HCT116 (cell line): ENCODE measurements at regions not wholly inside any gene's neighbourhood (a gene's known extent, or its start where the extent isn't known, plus 50 kb on each side); places are given as distances from the start of the nearest gene placed in this dataset.

Experiments used
- ATAC-seq: fragments of 200-7000 bp; cut with Tn5 transposase; 2 replicates; pipeline ENCODE4 v1.9.1; 2020; ENCODE audit warnings: mild to moderate bottlenecking, moderate library complexity
- BruUV-seq: library from RNA; stranded (reverse); fragments of 400-500 nt; replicated peaks from 2 replicates; lab custom pipeline; 2021; lab: Mats Ljungman, UMichigan
- CTCF ChIA-PET: fragments of 300-600 bp; sonication (Branson Sonifier 250); formaldehyde crosslinking; loops from one replicate; lab custom pipeline; 2021; ENCODE audit warnings: antibody characterized with exemption; lab: Charles Lee
- POLR2A ChIA-PET: fragments of 300-600, 350-600 bp; sonication (Branson Sonifier 250); formaldehyde crosslinking; loops from one replicate; lab custom pipeline; 2021; ENCODE audit warnings: antibody characterized with exemption; lab: Charles Lee
- RAD21 ChIA-PET, 2 experiments: fragments of 300-600 bp; sonication (Branson Sonifier 250); formaldehyde crosslinking; loops; one replicate each; lab custom pipeline; 2023; ENCODE audit warnings: low total read pairs in 2 of 2; ENCODE audit not compliant: uncharacterized antibody in 2 of 2, unreplicated experiment in 2 of 2, low non-redundant PET in 1 of 2; lab: Charles Lee
- DNase-seq: peaks from one replicate; pipeline ENCODE4 v3.0.0-alpha.2; 2010; ENCODE audit warnings: low read depth, low spot score
- H2AFZ ChIP-seq: fragments of 200-600 bp; shearing (Covaris generic), sonication (generic); 2 replicates; pipeline ENCODE4 v1.6.1; 2017; ENCODE audit warnings: low read depth, mixed run types, mixed read lengths, antibody characterized with exemption, low read length; ENCODE audit not compliant: poor library complexity, severe bottlenecking
- H3K27ac ChIP-seq: 2 replicates; pipeline ENCODE4 v1.5.1; 2012; ENCODE audit warnings: low read depth, low read length
- H3K27me3 ChIP-seq: fragments of 200-600 bp; sonication (generic); 2 replicates; pipeline ENCODE4 v1.6.1; 2016; ENCODE audit warnings: mixed run types, low read length, mixed read lengths; ENCODE audit not compliant: insufficient read depth
- H3K36me3 ChIP-seq, 2 experiments: fragments of 200-500 bp in 1 of 2; fragments of 200-600 bp in 1 of 2; sonication (Bioruptor generic) in 1 of 2; sonication (generic) in 1 of 2; 2 replicates each; pipeline versions ENCODE4 v1.5.1 to v1.6.1; 2014 to 2016; ENCODE audit warnings: low read length in 2 of 2, inconsistent platforms in 1 of 2, mixed read lengths in 1 of 2, mixed run types in 1 of 2; ENCODE audit not compliant: insufficient read depth in 2 of 2, control insufficient read depth in 1 of 2
- H3K4me1 ChIP-seq, 2 experiments: fragments of 200-600 bp in 1 of 2; sonication (generic) in 1 of 2; 2 replicates each; pipeline versions ENCODE4 v1.5.1 to v1.6.1; 2012 to 2017; ENCODE audit warnings: low read length in 2 of 2, inconsistent platforms in 1 of 2, mild to moderate bottlenecking in 1 of 2, mixed read lengths in 1 of 2, mixed run types in 1 of 2, moderate library complexity in 1 of 2; ENCODE audit not compliant: insufficient read depth in 2 of 2, control insufficient read depth in 1 of 2
- H3K4me2 ChIP-seq: fragments of 200-600 bp; sonication (generic); 2 replicates; pipeline ENCODE4 v1.6.1; 2017; ENCODE audit warnings: mixed run types, low read length, mixed read lengths
- H3K4me3 ChIP-seq, 2 experiments: fragments of 200-600 bp in 1 of 2; sonication (generic) in 1 of 2; replicated peaks in 1 of 2; 2 replicates each; pipeline ENCODE4 v1.5.1; 2011 to 2016; ENCODE audit warnings: low read length in 2 of 2, control low read depth in 1 of 2, low read depth in 1 of 2, mild to moderate bottlenecking in 1 of 2, mixed read lengths in 1 of 2, mixed run types in 1 of 2
- H3K79me2 ChIP-seq: fragments of 200-600 bp; sonication (generic); 2 replicates; pipeline ENCODE4 v1.6.1; 2017; ENCODE audit warnings: mild to moderate bottlenecking, mixed run types, low read length, moderate library complexity, mixed read lengths; ENCODE audit not compliant: insufficient read depth
- H3K9ac ChIP-seq: fragments of 200-600 bp; sonication (generic); 2 replicates; pipeline ENCODE4 v1.6.1; 2016; ENCODE audit warnings: low read length, mixed read lengths
- H3K9me2 ChIP-seq: fragments of 200-600 bp; sonication (generic), shearing (Covaris generic); 2 replicates; pipeline ENCODE4 v1.6.1; 2017; ENCODE audit warnings: mixed run types, mild to moderate bottlenecking, moderate library complexity; ENCODE audit not compliant: insufficient read depth
- H3K9me3 ChIP-seq, 2 experiments: fragments of 200-500 bp in 1 of 2; fragments of 200-600 bp in 1 of 2; sonication (Bioruptor generic) in 1 of 2; sonication (generic) in 1 of 2; 2 replicates each; pipeline ENCODE4 v1.6.1; 2014 to 2017; ENCODE audit warnings: low read length in 2 of 2, mixed read lengths in 2 of 2, inconsistent platforms in 1 of 2, low read depth in 1 of 2, mild to moderate bottlenecking in 1 of 2, mixed run types in 1 of 2, moderate library complexity in 1 of 2; ENCODE audit not compliant: control insufficient read depth in 1 of 2, insufficient read depth in 1 of 2
- H4K20me1 ChIP-seq: fragments of 200-600 bp; sonication (generic), shearing (Covaris generic); 2 replicates; pipeline ENCODE4 v1.6.1; 2017; ENCODE audit warnings: mixed run types, mild to moderate bottlenecking, moderate library complexity; ENCODE audit not compliant: insufficient read depth
- ATF3 ChIP-seq: IDR thresholded peaks from 2 replicates; pipeline ENCODE4 v1.6.1; 2012
- CBX3 ChIP-seq: IDR thresholded peaks from 2 replicates; pipeline ENCODE4 v1.6.1; 2012; ENCODE audit warnings: low read depth
- CTCF ChIP-seq, 3 experiments: fragments of 200-600 bp in 1 of 3; sonication (generic) in 1 of 3; IDR thresholded peaks in 2 of 3; conservative IDR thresholded peaks in 1 of 3; 2 replicates each; pipeline ENCODE4 v1.5.1; 2012 to 2017; ENCODE audit warnings: low read depth in 2 of 3, low read length in 2 of 3, antibody characterized with exemption in 1 of 3, borderline replicate concordance in 1 of 3, control low read depth in 1 of 3, mild to moderate bottlenecking in 1 of 3, mixed read lengths in 1 of 3, mixed run types in 1 of 3, moderate library complexity in 1 of 3; ENCODE audit not compliant: insufficient read depth in 1 of 3
- ELF1 ChIP-seq: IDR thresholded peaks from 2 replicates; pipeline ENCODE4 v1.6.1; 2012; ENCODE audit warnings: low read depth, borderline replicate concordance
- EZH2 ChIP-seq: fragments of 200-600 bp; sonication (generic); IDR thresholded peaks from 2 replicates; pipeline ENCODE4 v1.6.1; 2017; ENCODE audit warnings: antibody characterized with exemption, mixed run types
- FOSL1 ChIP-seq: IDR thresholded peaks from 2 replicates; pipeline ENCODE4 v1.6.1; 2012; ENCODE audit warnings: low read depth
- POLR2AphosphoS5 ChIP-seq: IDR thresholded peaks from 2 replicates; pipeline ENCODE4 v1.6.1; 2011; ENCODE audit warnings: mild to moderate bottlenecking, low read depth, low read length, moderate library complexity
- SRF ChIP-seq: IDR thresholded peaks from 2 replicates; pipeline ENCODE4 v1.6.1; 2012; ENCODE audit warnings: low read depth
- YY1 ChIP-seq: IDR thresholded peaks from 2 replicates; pipeline ENCODE4 v1.6.1; 2011; ENCODE audit warnings: low read length, low read depth, moderate library complexity, mild to moderate bottlenecking; ENCODE audit not compliant: insufficient replicate concordance; ENCODE audit errors: extremely low read depth
- ZBTB33 ChIP-seq: IDR thresholded peaks from 2 replicates; pipeline ENCODE4 v1.6.1; 2011; ENCODE audit warnings: mild to moderate bottlenecking, low read length, moderate library complexity; ENCODE audit not compliant: insufficient replicate concordance; ENCODE audit errors: extremely low read depth
- intact Hi-C: fragments of 100-400 bp; cut with micrococcal nuclease; formaldehyde crosslinking; loops from 2 replicates; pipeline ENCODE4 v1.10.0; 2022

GRCh38 chr6:92196325-92196724 is 1223.0 kb downstream of the EPHA7 start:
- ChIA-PET POLR2A (no interaction called here), CTCF (no interaction called here), RAD21 (no interaction called here)
- H3K4me1 ChIP-seq, result no peaks in the 10 kb centered on the region
- H4K20me1 ChIP-seq, result no peaks in the 10 kb centered on the region
- TF ChIP-seq SRF (no peak), ELF1 (no peak), YY1 (no peak), ATF3 (no peak), POLR2AphosphoS5 (no peak), EZH2 (no peak)
- no peak overlapping the region for H3K9ac ChIP-seq
- no peak overlapping the region for H3K4me3 ChIP-seq
- no peak for ATAC-seq
- no peak overlapping the region for H3K4me2 ChIP-seq
- H3K9me3 ChIP-seq, result peaks cover 3 to 15% of the 10 kb centered on the region in 2 experiments; a peak in 3 of 4 replicates
- BruUV-seq, result no TSS peak
- no peak overlapping the region for H2AFZ ChIP-seq
- H3K36me3 ChIP-seq, result no peaks in the 10 kb centered on the region
- DNase-seq, result no peak
- intact Hi-C loops, result no loop called here
- no peak overlapping the region for H3K27ac ChIP-seq
- no peaks in the 10 kb centered on the region for H3K79me2 ChIP-seq
- H3K27me3 ChIP-seq, result no peaks in the 10 kb centered on the region
- H3K9me2 ChIP-seq, result no peaks in the 10 kb centered on the region

GRCh38 chr6:92195796-92196195 is 1223.6 kb downstream of the EPHA7 start:
- H3K27me3 ChIP-seq, result no peaks in the 10 kb centered on the region
- BruUV-seq, result no TSS peak
- no peak overlapping the region for H3K9ac ChIP-seq
- H3K4me2 ChIP-seq, result no peak overlapping the region
- no peaks in the 10 kb centered on the region for H3K36me3 ChIP-seq
- H3K9me2 ChIP-seq, result no peaks in the 10 kb centered on the region
- H3K4me3 ChIP-seq, result no peak overlapping the region
- POLR2A ChIA-PET, result no interaction called here
- ATAC-seq (no peak), DNase-seq (no peak)
- H4K20me1 ChIP-seq, result no peaks in the 10 kb centered on the region
- intact Hi-C loops, result no loop called here
- H3K4me1 ChIP-seq, result no peaks in the 10 kb centered on the region
- H2AFZ ChIP-seq, result no peak overlapping the region
- TF ChIP-seq CBX3 (no peak), POLR2AphosphoS5 (no peak), EZH2 (no peak), FOSL1 (no peak), ZBTB33 (no peak), CTCF (IDR thresholded peaks at IDR 0.05 in 2 of 3, conservative IDR thresholded peaks at IDR 0.05 in 1 of 3; ENCODE audit: borderline replicate concordance in 1 of 3, insufficient read depth in 1 of 3, low read depth in 2 of 3, low read length in 2 of 3) (no peak)
- CTCF ChIA-PET, result no interaction called here
- H3K27ac ChIP-seq, result no peak overlapping the region
- RAD21 ChIA-PET, result no interaction called here
- peaks cover 3 to 13% of the 10 kb centered on the region in 2 experiments; a peak in 3 of 4 replicates for H3K9me3 ChIP-seq
- H3K79me2 ChIP-seq, result no peaks in the 10 kb centered on the region
